HCT116 (cell line): ENCODE measurements at regions not wholly inside any gene's neighbourhood (a gene's known extent, or its start where the extent isn't known, plus 50 kb on each side); places are given as distances from the start of the nearest gene placed in this dataset.

Experiments
- ATAC-seq: fragments of 200-7000 bp; cut with Tn5 transposase; 2 replicates; pipeline ENCODE4 v1.9.1; 2020; ENCODE audit warnings: mild to moderate bottlenecking, moderate library complexity
- BruUV-seq: library from RNA; stranded (reverse); fragments of 400-500 nt; replicated peaks from 2 replicates; lab custom pipeline; 2021; lab: Mats Ljungman, UMichigan
- CTCF ChIA-PET: fragments of 300-600 bp; sonication (Branson Sonifier 250); formaldehyde crosslinking; loops from one replicate; lab custom pipeline; 2021; ENCODE audit warnings: antibody characterized with exemption; lab: Charles Lee
- POLR2A ChIA-PET: fragments of 300-600, 350-600 bp; sonication (Branson Sonifier 250); formaldehyde crosslinking; loops from one replicate; lab custom pipeline; 2021; ENCODE audit warnings: antibody characterized with exemption; lab: Charles Lee
- RAD21 ChIA-PET, 2 experiments: fragments of 300-600 bp; sonication (Branson Sonifier 250); formaldehyde crosslinking; loops; one replicate each; lab custom pipeline; 2023; ENCODE audit warnings: low total read pairs in 2 of 2; ENCODE audit not compliant: uncharacterized antibody in 2 of 2, unreplicated experiment in 2 of 2, low non-redundant PET in 1 of 2; lab: Charles Lee
- DNase-seq: peaks from one replicate; pipeline ENCODE4 v3.0.0-alpha.2; 2010; ENCODE audit warnings: low read depth, low spot score
- H2AFZ ChIP-seq: fragments of 200-600 bp; shearing (Covaris generic), sonication (generic); 2 replicates; pipeline ENCODE4 v1.6.1; 2017; ENCODE audit warnings: low read depth, mixed run types, mixed read lengths, antibody characterized with exemption, low read length; ENCODE audit not compliant: poor library complexity, severe bottlenecking
- H3K27ac ChIP-seq: 2 replicates; pipeline ENCODE4 v1.5.1; 2012; ENCODE audit warnings: low read depth, low read length
- H3K27me3 ChIP-seq: fragments of 200-600 bp; sonication (generic); 2 replicates; pipeline ENCODE4 v1.6.1; 2016; ENCODE audit warnings: mixed run types, low read length, mixed read lengths; ENCODE audit not compliant: insufficient read depth
- H3K36me3 ChIP-seq, 2 experiments: fragments of 200-500 bp in 1 of 2; fragments of 200-600 bp in 1 of 2; sonication (Bioruptor generic) in 1 of 2; sonication (generic) in 1 of 2; 2 replicates each; pipeline versions ENCODE4 v1.5.1 to v1.6.1; 2014 to 2016; ENCODE audit warnings: low read length in 2 of 2, inconsistent platforms in 1 of 2, mixed read lengths in 1 of 2, mixed run types in 1 of 2; ENCODE audit not compliant: insufficient read depth in 2 of 2, control insufficient read depth in 1 of 2
- H3K4me1 ChIP-seq, 2 experiments: fragments of 200-600 bp in 1 of 2; sonication (generic) in 1 of 2; 2 replicates each; pipeline versions ENCODE4 v1.5.1 to v1.6.1; 2012 to 2017; ENCODE audit warnings: low read length in 2 of 2, inconsistent platforms in 1 of 2, mild to moderate bottlenecking in 1 of 2, mixed read lengths in 1 of 2, mixed run types in 1 of 2, moderate library complexity in 1 of 2; ENCODE audit not compliant: insufficient read depth in 2 of 2, control insufficient read depth in 1 of 2
- H3K4me2 ChIP-seq: fragments of 200-600 bp; sonication (generic); 2 replicates; pipeline ENCODE4 v1.6.1; 2017; ENCODE audit warnings: mixed run types, low read length, mixed read lengths
- H3K4me3 ChIP-seq, 2 experiments: fragments of 200-600 bp in 1 of 2; sonication (generic) in 1 of 2; replicated peaks in 1 of 2; 2 replicates each; pipeline ENCODE4 v1.5.1; 2011 to 2016; ENCODE audit warnings: low read length in 2 of 2, control low read depth in 1 of 2, low read depth in 1 of 2, mild to moderate bottlenecking in 1 of 2, mixed read lengths in 1 of 2, mixed run types in 1 of 2
- H3K79me2 ChIP-seq: fragments of 200-600 bp; sonication (generic); 2 replicates; pipeline ENCODE4 v1.6.1; 2017; ENCODE audit warnings: mild to moderate bottlenecking, mixed run types, low read length, moderate library complexity, mixed read lengths; ENCODE audit not compliant: insufficient read depth
- H3K9ac ChIP-seq: fragments of 200-600 bp; sonication (generic); 2 replicates; pipeline ENCODE4 v1.6.1; 2016; ENCODE audit warnings: low read length, mixed read lengths
- H3K9me2 ChIP-seq: fragments of 200-600 bp; sonication (generic), shearing (Covaris generic); 2 replicates; pipeline ENCODE4 v1.6.1; 2017; ENCODE audit warnings: mixed run types, mild to moderate bottlenecking, moderate library complexity; ENCODE audit not compliant: insufficient read depth
- H3K9me3 ChIP-seq, 2 experiments: fragments of 200-500 bp in 1 of 2; fragments of 200-600 bp in 1 of 2; sonication (Bioruptor generic) in 1 of 2; sonication (generic) in 1 of 2; 2 replicates each; pipeline ENCODE4 v1.6.1; 2014 to 2017; ENCODE audit warnings: low read length in 2 of 2, mixed read lengths in 2 of 2, inconsistent platforms in 1 of 2, low read depth in 1 of 2, mild to moderate bottlenecking in 1 of 2, mixed run types in 1 of 2, moderate library complexity in 1 of 2; ENCODE audit not compliant: control insufficient read depth in 1 of 2, insufficient read depth in 1 of 2
- H4K20me1 ChIP-seq: fragments of 200-600 bp; sonication (generic), shearing (Covaris generic); 2 replicates; pipeline ENCODE4 v1.6.1; 2017; ENCODE audit warnings: mixed run types, mild to moderate bottlenecking, moderate library complexity; ENCODE audit not compliant: insufficient read depth
- ELF1 ChIP-seq: IDR thresholded peaks from 2 replicates; pipeline ENCODE4 v1.6.1; 2012; ENCODE audit warnings: low read depth, borderline replicate concordance
- EZH2 ChIP-seq: fragments of 200-600 bp; sonication (generic); IDR thresholded peaks from 2 replicates; pipeline ENCODE4 v1.6.1; 2017; ENCODE audit warnings: antibody characterized with exemption, mixed run types
- EZH2phosphoT487 ChIP-seq: fragments of 200-600 bp; IDR thresholded peaks from 2 replicates; pipeline ENCODE4 v1.6.1; 2018; ENCODE audit warnings: antibody characterized with exemption, borderline replicate concordance
- FOSL1 ChIP-seq: IDR thresholded peaks from 2 replicates; pipeline ENCODE4 v1.6.1; 2012; ENCODE audit warnings: low read depth
- JUND ChIP-seq: IDR thresholded peaks from 2 replicates; pipeline ENCODE4 v1.6.1; 2012
- POLR2A ChIP-seq: IDR thresholded peaks from 2 replicates; pipeline ENCODE4 v1.7.0; 2011; ENCODE audit warnings: borderline replicate concordance; ENCODE audit not compliant: insufficient read depth, insufficient read length; ENCODE audit errors: extremely low read depth
- POLR2AphosphoS5 ChIP-seq: IDR thresholded peaks from 2 replicates; pipeline ENCODE4 v1.6.1; 2011; ENCODE audit warnings: mild to moderate bottlenecking, low read depth, low read length, moderate library complexity
- RAD21 ChIP-seq: IDR thresholded peaks from 2 replicates; pipeline ENCODE4 v1.6.1; 2012; ENCODE audit warnings: low read depth, mild to moderate bottlenecking
- REST ChIP-seq: IDR thresholded peaks from 2 replicates; pipeline ENCODE4 v1.6.1; 2012; ENCODE audit warnings: low read depth
- SIN3A ChIP-seq: IDR thresholded peaks from 2 replicates; pipeline ENCODE4 v1.6.1; 2012; ENCODE audit warnings: low read depth
- SP1 ChIP-seq: IDR thresholded peaks from 2 replicates; pipeline ENCODE4 v1.6.1; 2012; ENCODE audit warnings: low read depth
- SRF ChIP-seq: IDR thresholded peaks from 2 replicates; pipeline ENCODE4 v1.6.1; 2012; ENCODE audit warnings: low read depth
- TCF7L2 ChIP-seq: IDR thresholded peaks from 2 replicates; pipeline ENCODE4 v1.7.0; 2011; ENCODE audit warnings: borderline replicate concordance, inconsistent platforms; ENCODE audit not compliant: insufficient read depth, insufficient read length; ENCODE audit errors: extremely low read depth
- ZNF274 ChIP-seq: fragments of 200-500 bp; sonication (Bioruptor generic); IDR thresholded peaks from 2 replicates; pipeline ENCODE4 v1.6.1; 2014; ENCODE audit warnings: mild to moderate bottlenecking, low read depth, low read length, inconsistent platforms
- intact Hi-C: fragments of 100-400 bp; cut with micrococcal nuclease; formaldehyde crosslinking; loops from 2 replicates; pipeline ENCODE4 v1.10.0; 2022
- TF ChIP-seq, protein P1 (sequence below): IDR thresholded peaks from 2 replicates; pipeline ENCODE4 v1.6.1; 2011; ENCODE audit warnings: mild to moderate bottlenecking, low read length, moderate library complexity; ENCODE audit not compliant: insufficient replicate concordance; ENCODE audit errors: extremely low read depth

GRCh38 chrY:7339391-7340087, 428.0 kb upstream of the AMELY start:
- Histone ChIP-seq H3K4me3 (no peak overlapping the region), H3K27ac (no peak overlapping the region), H3K4me2 (no peak overlapping the region), H3K36me3 (no peaks in the 10 kb centered on the region), H2AFZ (no peak overlapping the region), H3K79me2 (no peaks in the 10 kb centered on the region), H3K9me3 (no peaks in the 10 kb centered on the region), H3K4me1 (no peaks in the 10 kb centered on the region), H3K27me3 (no peaks in the 10 kb centered on the region), H3K9me2 (no peaks in the 10 kb centered on the region), H3K9ac (no peak overlapping the region), H4K20me1 (no peaks in the 10 kb centered on the region)
- RAD21 ChIA-PET = no interaction called here
- CTCF ChIA-PET = no interaction called here
- ATAC-seq (no peak), DNase-seq (no peak)
- POLR2A ChIA-PET = no interaction called here
- intact Hi-C loops = no loop called here
- TF ChIP-seq SRF = no peak
- no peak for TF ChIP-seq RAD21
- no peak for TF ChIP-seq EZH2
- no peak for TF ChIP-seq SIN3A
- TF ChIP-seq POLR2A = no peak
- no peak for TF ChIP-seq REST
- TF ChIP-seq POLR2AphosphoS5 = no peak
- no peak for TF ChIP-seq TCF7L2
- TF ChIP-seq SP1 = no peak
- TF ChIP-seq EZH2phosphoT487 = no peak
- no peak for TF ChIP-seq FOSL1
- TF ChIP-seq JUND = no peak
- TF ChIP-seq ELF1 = no peak
- TF ChIP-seq, protein P1, sequence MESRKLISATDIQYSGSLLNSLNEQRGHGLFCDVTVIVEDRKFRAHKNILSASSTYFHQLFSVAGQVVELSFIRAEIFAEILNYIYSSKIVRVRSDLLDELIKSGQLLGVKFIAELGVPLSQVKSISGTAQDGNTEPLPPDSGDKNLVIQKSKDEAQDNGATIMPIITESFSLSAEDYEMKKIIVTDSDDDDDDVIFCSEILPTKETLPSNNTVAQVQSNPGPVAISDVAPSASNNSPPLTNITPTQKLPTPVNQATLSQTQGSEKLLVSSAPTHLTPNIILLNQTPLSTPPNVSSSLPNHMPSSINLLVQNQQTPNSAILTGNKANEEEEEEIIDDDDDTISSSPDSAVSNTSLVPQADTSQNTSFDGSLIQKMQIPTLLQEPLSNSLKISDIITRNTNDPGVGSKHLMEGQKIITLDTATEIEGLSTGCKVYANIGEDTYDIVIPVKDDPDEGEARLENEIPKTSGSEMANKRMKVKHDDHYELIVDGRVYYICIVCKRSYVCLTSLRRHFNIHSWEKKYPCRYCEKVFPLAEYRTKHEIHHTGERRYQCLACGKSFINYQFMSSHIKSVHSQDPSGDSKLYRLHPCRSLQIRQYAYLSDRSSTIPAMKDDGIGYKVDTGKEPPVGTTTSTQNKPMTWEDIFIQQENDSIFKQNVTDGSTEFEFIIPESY = no peak
- no peak for TF ChIP-seq ZNF274
- BruUV-seq = no TSS peak
